ENCODE measurements at regions not wholly inside any gene's neighbourhood (a gene's known extent, or its start where the extent isn't known, plus 50 kb on each side); places are given as distances from the start of the nearest gene placed in this dataset.

- Histone ChIP-seq H3K4me1 (ENCODE audit: control insufficient read depth, insufficient read depth, low read depth, low read length) (no peaks in the 10 kb centered on the region), H2AFZ (ENCODE audit: low read depth, low read length) (no peak overlapping the region), H3K14ac (ENCODE audit: low read length in 2 of 2) (no peak overlapping the region), H3K79me1 (replicated peaks; ENCODE audit: low read length, poor library complexity, severe bottlenecking) (no peaks in the 10 kb centered on the region), H4K91ac (ENCODE audit: low read length) (peak overlapping the region; percentile 0), H2AK5ac (ENCODE audit: low read length, severe bottlenecking) (no peak overlapping the region), H3K23ac (ENCODE audit: low read length in 2 of 2) (no peak overlapping the region), H3K4me2 (ENCODE audit: low read length, poor library complexity, severe bottlenecking) (no peak overlapping the region), H2BK120ac (ENCODE audit: low read depth, low read length) (no peak overlapping the region), H3K4ac (ENCODE audit: low read depth in 1 of 2, low read length in 2 of 2) (peak overlapping the region in 1 of 2 experiments; percentile 35), H3K36me3 (ENCODE audit: control insufficient read depth in 1 of 2, insufficient read depth in 2 of 2, low read depth in 1 of 2, low read length in 2 of 2) (no peaks in the 10 kb centered on the region), H4K8ac (ENCODE audit: low read length) (no peak overlapping the region), H3K18ac (ENCODE audit: low read depth in 1 of 2, low read length in 2 of 2) (no peak overlapping the region), H3K9me3 (ENCODE audit: control insufficient read depth, low read length) (no peaks in the 10 kb centered on the region), H3K27ac (ENCODE audit: low read length, poor library complexity, severe bottlenecking) (no peak overlapping the region), H3K4me3 (ENCODE audit: insufficient read depth in 1 of 2, low read depth in 1 of 2, low read length in 2 of 2) (no peak overlapping the region), H2BK15ac (ENCODE audit: low read depth, poor library complexity, severe bottlenecking) (no peak overlapping the region), H3K9ac (ENCODE audit: low read length) (no peak overlapping the region), H2BK12ac (ENCODE audit: low read length in 2 of 2) (peak overlapping the region; percentile 38 to 87), H3K27me3 (ENCODE audit: control insufficient read depth in 1 of 2, insufficient read depth in 1 of 2, low read length in 2 of 2) (peaks cover 0 to 3% of the 10 kb centered on the region in 2 experiments), H2BK5ac (ENCODE audit: low read depth, low read length, poor library complexity, severe bottlenecking) (no peak overlapping the region)
- 78% methylated on average over 7 of the region's 9 CpGs for WGBS
- peak; percentile 59 for DNase-seq
These were observed 290.1 kb upstream of the PRDM1 start for GRCh38 chr6:105795913-105796517.

DNA sequence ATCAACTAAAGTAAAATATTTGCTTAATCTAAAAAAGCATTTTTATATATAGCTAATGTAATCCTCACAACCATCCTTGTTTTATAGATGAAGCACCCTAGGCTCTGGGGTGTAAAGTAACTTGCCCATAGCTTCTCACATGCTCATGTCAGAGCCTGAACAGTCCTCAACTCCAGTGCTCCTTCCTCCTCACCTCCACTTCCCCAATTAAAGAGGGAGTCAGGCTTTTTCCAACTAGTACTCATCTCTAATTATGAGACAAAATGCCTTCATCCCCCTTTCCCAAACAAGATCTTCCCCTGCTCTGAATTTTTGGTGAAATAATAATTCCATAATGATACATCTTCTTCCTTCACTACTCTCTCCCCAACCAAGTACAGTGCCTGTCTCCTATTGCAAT is 290.8 kb upstream of the PRDM1 start:
- H3K27me3 ChIP-seq (ENCODE audit: control insufficient read depth in 1 of 2, insufficient read depth in 1 of 2, low read length in 2 of 2): peaks cover 0 to 3% of the 10 kb centered on the region in 2 experiments

GRCh38 chr6:105794870-105795269 is 291.3 kb upstream of the PRDM1 start:
- H2AK5ac ChIP-seq (ENCODE audit: low read length, severe bottlenecking): no peak overlapping the region
- no peak for DNase-seq
- H3K27me3 ChIP-seq (ENCODE audit: control insufficient read depth in 1 of 2, insufficient read depth in 1 of 2, low read length in 2 of 2): peaks cover 0 to 3% of the 10 kb centered on the region in 2 experiments
- no peaks in the 10 kb centered on the region for H3K4me1 ChIP-seq (ENCODE audit: control insufficient read depth, insufficient read depth, low read depth, low read length)
- peak overlapping the region in 1 of 2 experiments; percentile 7 for H3K18ac ChIP-seq (ENCODE audit: low read depth in 1 of 2, low read length in 2 of 2)
- H3K36me3 ChIP-seq (ENCODE audit: control insufficient read depth in 1 of 2, insufficient read depth in 2 of 2, low read depth in 1 of 2, low read length in 2 of 2): no peaks in the 10 kb centered on the region
- 71% methylated on average over 1 of the region's 5 CpGs for WGBS
- H4K8ac ChIP-seq (ENCODE audit: low read length): no peak overlapping the region
- H2BK120ac ChIP-seq (ENCODE audit: low read depth, low read length): no peak overlapping the region
- no peaks in the 10 kb centered on the region for H3K79me1 ChIP-seq (replicated peaks; ENCODE audit: low read length, poor library complexity, severe bottlenecking)
- H3K23ac ChIP-seq (ENCODE audit: low read length in 2 of 2): no peak overlapping the region
- H2BK12ac ChIP-seq (ENCODE audit: low read length in 2 of 2): no peak overlapping the region
- no peaks in the 10 kb centered on the region for H3K9me3 ChIP-seq (ENCODE audit: control insufficient read depth, low read length)
- no peak overlapping the region for H3K4me3 ChIP-seq (ENCODE audit: insufficient read depth in 1 of 2, low read depth in 1 of 2, low read length in 2 of 2)
- H3K4me2 ChIP-seq (ENCODE audit: low read length, poor library complexity, severe bottlenecking): no peak overlapping the region
- H2BK5ac ChIP-seq (ENCODE audit: low read depth, low read length, poor library complexity, severe bottlenecking): no peak overlapping the region
- no peak overlapping the region for H4K91ac ChIP-seq (ENCODE audit: low read length)
- H3K27ac ChIP-seq (ENCODE audit: low read length, poor library complexity, severe bottlenecking): no peak overlapping the region
- H2BK15ac ChIP-seq (ENCODE audit: low read depth, poor library complexity, severe bottlenecking): no peak overlapping the region
- H3K4ac ChIP-seq (ENCODE audit: low read depth in 1 of 2, low read length in 2 of 2): no peak overlapping the region
- H2AFZ ChIP-seq (ENCODE audit: low read depth, low read length): no peak overlapping the region
- no peak overlapping the region for H3K14ac ChIP-seq (ENCODE audit: low read length in 2 of 2)
- H3K9ac ChIP-seq (ENCODE audit: low read length): no peak overlapping the region

More for the DNA sequence above, 290.8 kb upstream of the PRDM1 start:
- Histone ChIP-seq H2BK5ac (ENCODE audit: low read depth, low read length, poor library complexity, severe bottlenecking) (no peak overlapping the region), H3K23ac (ENCODE audit: low read length in 2 of 2) (no peak overlapping the region), H3K4ac (ENCODE audit: low read depth in 1 of 2, low read length in 2 of 2) (no peak overlapping the region), H2AFZ (ENCODE audit: low read depth, low read length) (no peak overlapping the region), H2BK120ac (ENCODE audit: low read depth, low read length) (no peak overlapping the region), H2BK12ac (ENCODE audit: low read length in 2 of 2) (no peak overlapping the region), H3K18ac (ENCODE audit: low read depth in 1 of 2, low read length in 2 of 2) (peak overlapping the region in 1 of 2 experiments; percentile 56), H3K79me1 (replicated peaks; ENCODE audit: low read length, poor library complexity, severe bottlenecking) (no peaks in the 10 kb centered on the region), H3K27ac (ENCODE audit: low read length, poor library complexity, severe bottlenecking) (no peak overlapping the region), H3K4me1 (ENCODE audit: control insufficient read depth, insufficient read depth, low read depth, low read length) (no peaks in the 10 kb centered on the region), H2AK5ac (ENCODE audit: low read length, severe bottlenecking) (no peak overlapping the region), H3K4me3 (ENCODE audit: insufficient read depth in 1 of 2, low read depth in 1 of 2, low read length in 2 of 2) (no peak overlapping the region), H4K8ac (ENCODE audit: low read length) (no peak overlapping the region), H3K14ac (ENCODE audit: low read length in 2 of 2) (no peak overlapping the region), H3K36me3 (ENCODE audit: control insufficient read depth in 1 of 2, insufficient read depth in 2 of 2, low read depth in 1 of 2, low read length in 2 of 2) (no peaks in the 10 kb centered on the region), H4K91ac (ENCODE audit: low read length) (no peak overlapping the region), H3K9me3 (ENCODE audit: control insufficient read depth, low read length) (no peaks in the 10 kb centered on the region), H3K4me2 (ENCODE audit: low read length, poor library complexity, severe bottlenecking) (no peak overlapping the region), H3K9ac (ENCODE audit: low read length) (no peak overlapping the region), H2BK15ac (ENCODE audit: low read depth, poor library complexity, severe bottlenecking) (no peak overlapping the region)
- DNase-seq: no peak

DNA sequence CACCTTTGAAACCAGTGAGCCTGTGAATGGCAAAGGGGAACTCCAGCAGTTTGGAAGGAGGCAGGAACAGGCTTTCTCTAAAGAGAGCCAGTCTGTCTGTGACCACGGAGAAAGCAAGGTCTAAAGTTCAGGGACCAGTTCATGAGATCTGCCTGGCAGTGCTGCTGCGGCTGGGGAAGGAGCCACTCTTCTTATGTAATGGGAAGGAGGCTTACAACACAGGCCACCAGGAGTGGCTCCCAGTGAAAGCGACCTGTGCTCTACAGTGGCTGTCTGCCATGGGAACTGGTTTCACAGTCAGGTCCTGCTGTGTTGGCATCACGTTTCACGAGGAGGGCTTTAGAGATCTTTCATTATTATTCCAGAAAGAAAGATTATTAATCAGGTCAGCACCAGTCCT is 291.9 kb upstream of the PRDM1 start:
- H2AFZ ChIP-seq (ENCODE audit: low read depth, low read length): peak overlapping the region; percentile 56
- peak overlapping the region; percentile 12 for H3K9ac ChIP-seq (ENCODE audit: low read length)
- no peak overlapping the region for H3K4me3 ChIP-seq (ENCODE audit: insufficient read depth in 1 of 2, low read depth in 1 of 2, low read length in 2 of 2)
- H3K14ac ChIP-seq (ENCODE audit: low read length in 2 of 2): no peak overlapping the region
- H2BK12ac ChIP-seq (ENCODE audit: low read length in 2 of 2): peak overlapping the region; percentile 43 to 54
- no peaks in the 10 kb centered on the region for H3K79me1 ChIP-seq (replicated peaks; ENCODE audit: low read length, poor library complexity, severe bottlenecking)
- no peak overlapping the region for H2BK120ac ChIP-seq (ENCODE audit: low read depth, low read length)
- no peak overlapping the region for H3K27ac ChIP-seq (ENCODE audit: low read length, poor library complexity, severe bottlenecking)
- H2AK5ac ChIP-seq (ENCODE audit: low read length, severe bottlenecking): no peak overlapping the region
- WGBS: 60% methylated on average over 3 of the region's 5 CpGs
- H3K27me3 ChIP-seq (ENCODE audit: control insufficient read depth in 1 of 2, insufficient read depth in 1 of 2, low read length in 2 of 2): peaks cover 0 to 3% of the 10 kb centered on the region in 2 experiments
- H3K9me3 ChIP-seq (ENCODE audit: control insufficient read depth, low read length): no peaks in the 10 kb centered on the region
- H3K23ac ChIP-seq (ENCODE audit: low read length in 2 of 2): no peak overlapping the region
- no peaks in the 10 kb centered on the region for H3K36me3 ChIP-seq (ENCODE audit: control insufficient read depth in 1 of 2, insufficient read depth in 2 of 2, low read depth in 1 of 2, low read length in 2 of 2)
- no peak overlapping the region for H3K4me2 ChIP-seq (ENCODE audit: low read length, poor library complexity, severe bottlenecking)
- H4K8ac ChIP-seq (ENCODE audit: low read length): peak overlapping the region; percentile 75
- H3K4me1 ChIP-seq (ENCODE audit: control insufficient read depth, insufficient read depth, low read depth, low read length): no peaks in the 10 kb centered on the region
- peak; percentile 61 for DNase-seq
- H3K18ac ChIP-seq (ENCODE audit: low read depth in 1 of 2, low read length in 2 of 2): peak overlapping the region; percentile 5 to 62
- H2BK15ac ChIP-seq (ENCODE audit: low read depth, poor library complexity, severe bottlenecking): no peak overlapping the region
- no peak overlapping the region for H2BK5ac ChIP-seq (ENCODE audit: low read depth, low read length, poor library complexity, severe bottlenecking)
- H3K4ac ChIP-seq (ENCODE audit: low read depth in 1 of 2, low read length in 2 of 2): peak overlapping the region in 1 of 2 experiments; percentile 1
- no peak overlapping the region for H4K91ac ChIP-seq (ENCODE audit: low read length)

Data from mesenchymal stem cell (in vitro differentiated cells and primary cell).